ENCODE measurements at regions not wholly inside any gene's neighbourhood (a gene's known extent, or its start where the extent isn't known, plus 50 kb on each side); places are given as distances from the start of the nearest gene placed in this dataset.

DNA sequence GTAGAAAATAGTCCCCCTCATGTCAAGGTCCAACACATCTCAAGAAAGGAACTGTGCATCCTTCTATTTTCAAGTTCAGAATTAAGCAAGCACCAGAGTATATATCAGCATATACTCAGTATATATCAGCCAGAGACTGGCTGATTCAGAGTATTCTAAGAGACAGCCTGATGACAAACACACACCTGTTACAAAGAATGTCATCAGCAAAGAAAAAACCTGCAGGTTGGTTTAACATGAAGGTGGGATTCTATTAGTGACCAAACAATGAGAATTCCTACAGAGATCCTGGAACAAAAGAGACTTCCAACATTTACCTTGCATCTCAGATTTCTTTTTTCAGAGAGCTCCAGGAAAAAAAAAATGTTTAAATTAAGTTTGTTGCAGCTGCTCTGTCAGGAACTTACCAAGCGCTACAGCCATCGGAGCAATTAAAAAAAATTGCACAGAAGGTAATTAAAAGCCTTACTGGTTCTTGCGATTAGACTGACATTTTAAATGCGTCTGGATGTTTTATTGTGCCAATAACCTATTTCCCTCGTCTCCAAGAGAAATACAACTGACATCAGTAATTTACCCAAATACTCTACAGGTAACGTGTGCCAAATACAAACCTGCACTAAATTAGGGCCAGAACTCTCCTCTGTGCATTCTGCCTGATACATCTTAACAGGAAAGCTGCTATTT is 218.1 kb downstream of the HNMT start:
- no peak overlapping the region for H3K4me3 ChIP-seq (ENCODE audit: low read depth, low read length, poor library complexity, severe bottlenecking)
- no peaks in the 10 kb centered on the region for H3K9me3 ChIP-seq (ENCODE audit: low read depth, low read length, poor library complexity, severe bottlenecking)
- CTCF ChIA-PET, result no interaction called here
- no peaks in the 10 kb centered on the region for H3K36me3 ChIP-seq (ENCODE audit: insufficient read depth, low read length, poor library complexity, severe bottlenecking)
- POLR2A ChIA-PET (ENCODE audit: low non-redundant PET), result no interaction called here
- no peak for TF ChIP-seq EZH2 (IDR thresholded peaks at IDR 0.05; ENCODE audit: borderline replicate concordance, low read depth, low read length, poor library complexity, severe bottlenecking)
- TF ChIP-seq, protein P1, sequence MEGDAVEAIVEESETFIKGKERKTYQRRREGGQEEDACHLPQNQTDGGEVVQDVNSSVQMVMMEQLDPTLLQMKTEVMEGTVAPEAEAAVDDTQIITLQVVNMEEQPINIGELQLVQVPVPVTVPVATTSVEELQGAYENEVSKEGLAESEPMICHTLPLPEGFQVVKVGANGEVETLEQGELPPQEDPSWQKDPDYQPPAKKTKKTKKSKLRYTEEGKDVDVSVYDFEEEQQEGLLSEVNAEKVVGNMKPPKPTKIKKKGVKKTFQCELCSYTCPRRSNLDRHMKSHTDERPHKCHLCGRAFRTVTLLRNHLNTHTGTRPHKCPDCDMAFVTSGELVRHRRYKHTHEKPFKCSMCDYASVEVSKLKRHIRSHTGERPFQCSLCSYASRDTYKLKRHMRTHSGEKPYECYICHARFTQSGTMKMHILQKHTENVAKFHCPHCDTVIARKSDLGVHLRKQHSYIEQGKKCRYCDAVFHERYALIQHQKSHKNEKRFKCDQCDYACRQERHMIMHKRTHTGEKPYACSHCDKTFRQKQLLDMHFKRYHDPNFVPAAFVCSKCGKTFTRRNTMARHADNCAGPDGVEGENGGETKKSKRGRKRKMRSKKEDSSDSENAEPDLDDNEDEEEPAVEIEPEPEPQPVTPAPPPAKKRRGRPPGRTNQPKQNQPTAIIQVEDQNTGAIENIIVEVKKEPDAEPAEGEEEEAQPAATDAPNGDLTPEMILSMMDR (conservative IDR thresholded peaks at IDR 0.05; ENCODE audit: low read depth, low read length), result no peak
- H3K27me3 ChIP-seq (replicated peaks; ENCODE audit: insufficient read depth, low read depth, low read length, poor library complexity), result no peaks in the 10 kb centered on the region
- no peak for DNase-seq (ENCODE audit: low spot score)
- H3K4me1 ChIP-seq (ENCODE audit: insufficient read depth, low read length, poor library complexity, severe bottlenecking), result no peaks in the 10 kb centered on the region
- no peak overlapping the region for H3K27ac ChIP-seq (ENCODE audit: low read depth, low read length, poor library complexity, severe bottlenecking)
- no TSS peak for BruUV-seq (replicated peaks)
- intact Hi-C loops (cut with micrococcal nuclease; ENCODE audit: unreplicated experiment), result no loop called here

DNA sequence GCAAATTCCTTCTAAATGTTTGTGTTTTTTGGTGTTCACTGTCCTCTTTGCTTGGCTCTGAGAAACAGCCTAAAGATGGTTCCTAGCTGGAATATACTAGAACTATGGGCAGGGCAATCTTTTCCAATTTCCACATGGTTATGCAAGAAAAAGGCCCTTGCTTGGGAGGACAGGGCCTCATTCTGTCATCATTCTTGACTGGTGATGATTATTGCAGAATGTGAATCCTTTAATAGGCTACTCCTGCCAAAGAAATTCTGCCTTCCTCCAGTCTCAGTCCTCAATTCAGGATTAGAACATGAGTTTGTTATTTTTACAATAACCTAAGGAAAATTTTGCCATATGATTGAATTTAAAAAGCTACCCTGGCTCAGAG is 218.7 kb downstream of the HNMT start:
- POLR2A ChIA-PET (ENCODE audit: low non-redundant PET), result no interaction called here
- BruUV-seq (replicated peaks), result no TSS peak
- Histone ChIP-seq H3K9me3 (ENCODE audit: low read depth, low read length, poor library complexity, severe bottlenecking) (no peaks in the 10 kb centered on the region), H3K4me3 (ENCODE audit: low read depth, low read length, poor library complexity, severe bottlenecking) (no peak overlapping the region), H3K36me3 (ENCODE audit: insufficient read depth, low read length, poor library complexity, severe bottlenecking) (no peaks in the 10 kb centered on the region), H3K27me3 (replicated peaks; ENCODE audit: insufficient read depth, low read depth, low read length, poor library complexity) (no peaks in the 10 kb centered on the region), H3K4me1 (ENCODE audit: insufficient read depth, low read length, poor library complexity, severe bottlenecking) (no peaks in the 10 kb centered on the region), H3K27ac (ENCODE audit: low read depth, low read length, poor library complexity, severe bottlenecking) (no peak overlapping the region)
- intact Hi-C loops (cut with micrococcal nuclease; ENCODE audit: unreplicated experiment), result no loop called here
- TF ChIP-seq, protein P1 (conservative IDR thresholded peaks at IDR 0.05; ENCODE audit: low read depth, low read length), result no peak
- no peak for TF ChIP-seq EZH2 (IDR thresholded peaks at IDR 0.05; ENCODE audit: borderline replicate concordance, low read depth, low read length, poor library complexity, severe bottlenecking)
- no peak for DNase-seq (ENCODE audit: low spot score)
- CTCF ChIA-PET, result no interaction called here

DNA sequence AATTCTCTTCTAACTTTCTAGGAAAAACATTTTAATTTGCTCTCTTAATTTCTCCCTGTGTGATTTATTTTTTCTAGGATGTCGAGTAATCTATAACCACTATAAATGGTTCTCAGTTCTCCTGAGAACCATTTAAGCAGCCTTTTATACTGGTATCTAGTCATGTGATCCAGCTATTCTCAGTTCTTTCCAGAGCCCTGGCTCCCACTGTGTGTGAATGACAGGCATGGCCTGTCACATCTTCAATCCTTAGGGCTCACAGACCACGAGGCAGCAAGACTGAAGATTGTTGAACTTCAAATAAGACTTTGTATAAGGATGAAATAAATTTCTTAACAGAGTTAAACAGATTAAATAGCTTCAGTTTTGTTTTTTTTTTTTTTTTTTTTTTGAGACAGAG is 219.4 kb downstream of the HNMT start:
- POLR2A ChIA-PET (ENCODE audit: low non-redundant PET), result no interaction called here
- Histone ChIP-seq H3K27ac (ENCODE audit: low read depth, low read length, poor library complexity, severe bottlenecking) (no peak overlapping the region), H3K36me3 (ENCODE audit: insufficient read depth, low read length, poor library complexity, severe bottlenecking) (no peaks in the 10 kb centered on the region), H3K4me1 (ENCODE audit: insufficient read depth, low read length, poor library complexity, severe bottlenecking) (no peaks in the 10 kb centered on the region), H3K9me3 (ENCODE audit: low read depth, low read length, poor library complexity, severe bottlenecking) (no peaks in the 10 kb centered on the region), H3K4me3 (ENCODE audit: low read depth, low read length, poor library complexity, severe bottlenecking) (no peak overlapping the region), H3K27me3 (replicated peaks; ENCODE audit: insufficient read depth, low read depth, low read length, poor library complexity) (no peaks in the 10 kb centered on the region)
- TF ChIP-seq EZH2 (IDR thresholded peaks at IDR 0.05; ENCODE audit: borderline replicate concordance, low read depth, low read length, poor library complexity, severe bottlenecking), result no peak
- TF ChIP-seq, protein P1 (conservative IDR thresholded peaks at IDR 0.05; ENCODE audit: low read depth, low read length), result no peak
- CTCF ChIA-PET, result no interaction called here
- intact Hi-C loops (cut with micrococcal nuclease; ENCODE audit: unreplicated experiment), result no loop called here
- no peak for DNase-seq (ENCODE audit: low spot score)
- no TSS peak for BruUV-seq (replicated peaks)
